ENCODE measurements at regions not wholly inside any gene's neighbourhood (a gene's known extent, or its start where the extent isn't known, plus 50 kb on each side); places are given as distances from the start of the nearest gene placed in this dataset.
"Not testable (repeated sequence)": the region's sequence is repeated elsewhere in the genome, so short reads cannot be mapped to it uniquely, and the experiment has no call there.

DNA sequence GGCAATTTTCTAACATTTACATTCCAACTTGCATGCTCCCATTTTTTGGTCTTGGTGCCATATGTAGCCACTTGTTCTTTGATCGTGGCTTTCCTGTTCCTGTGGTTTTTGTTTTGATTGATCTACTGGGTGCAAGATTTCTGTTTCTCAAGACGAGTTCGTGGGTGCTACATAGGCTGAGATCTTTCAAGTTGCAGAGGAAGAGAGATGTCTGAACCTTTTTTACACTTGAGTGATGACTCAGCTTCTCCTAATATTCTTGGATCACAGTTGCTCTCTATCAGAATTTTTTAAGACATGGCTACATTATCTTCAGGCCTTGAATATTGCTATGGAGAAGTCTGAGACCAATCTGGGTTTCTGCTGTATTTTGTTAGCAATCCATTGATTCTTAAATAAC is 85.1 kb downstream of the SRGAP2 start:
- not testable (repeated sequence) for H3K9ac ChIP-seq (ENCODE audit: low read depth, low read length); H3K4me1 ChIP-seq (ENCODE audit: insufficient read depth, low read length); H3K27ac ChIP-seq (ENCODE audit: low read length); H3K27me3 ChIP-seq (ENCODE audit: insufficient read depth, low read length); H3K36me3 ChIP-seq (ENCODE audit: insufficient read depth, low read depth, low read length); H3K4me3 ChIP-seq (ENCODE audit: low read length); H3K9me3 ChIP-seq (ENCODE audit: insufficient read depth, low read depth, low read length)

DNA sequence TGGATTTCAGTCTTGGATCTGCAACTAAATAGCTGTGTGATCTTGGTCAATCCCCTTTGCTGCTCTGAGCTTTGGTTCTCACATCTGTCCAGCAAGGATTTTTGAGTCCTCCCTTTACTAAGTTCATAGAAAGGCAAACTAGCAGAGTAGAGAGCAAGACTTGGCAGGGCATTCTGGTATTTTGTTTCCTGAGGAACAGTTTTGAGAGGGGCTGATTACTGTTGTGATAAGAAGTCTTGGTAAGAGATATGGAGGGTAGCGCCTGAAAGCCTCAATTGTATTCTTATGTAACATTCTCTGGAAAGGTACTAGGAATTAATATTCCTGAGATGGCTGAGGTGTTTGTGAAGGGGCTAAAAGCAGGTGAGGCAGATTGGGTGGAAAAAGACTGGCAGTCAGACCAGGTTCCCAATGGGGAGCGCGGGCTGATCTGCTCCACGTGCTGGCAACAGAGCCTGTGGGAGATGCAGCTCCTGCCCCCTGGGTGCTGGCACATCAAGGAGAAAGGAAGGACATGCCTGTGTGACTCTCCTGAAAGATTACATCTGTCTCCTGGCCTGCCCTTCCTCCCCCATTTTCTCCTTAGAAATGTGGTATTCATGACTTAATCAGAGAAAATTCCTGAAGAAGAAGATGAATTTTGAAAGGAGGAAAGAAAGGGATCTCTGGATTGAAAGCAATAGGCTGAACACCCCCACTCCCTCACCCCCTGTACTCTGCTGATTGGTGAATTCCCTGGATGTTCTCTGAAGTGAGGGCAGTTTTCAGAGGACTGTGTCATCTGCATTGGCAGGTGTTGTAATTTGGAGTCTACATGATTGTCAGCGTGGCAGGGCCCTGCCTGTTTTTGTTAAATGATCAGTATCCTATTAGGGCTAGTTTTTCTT is 94.0 kb downstream of the SRGAP2 start:
- not testable (repeated sequence) for H3K27ac ChIP-seq (ENCODE audit: low read length); H3K27me3 ChIP-seq (ENCODE audit: insufficient read depth, low read length); H3K4me1 ChIP-seq (ENCODE audit: insufficient read depth, low read length); H3K9ac ChIP-seq (ENCODE audit: low read depth, low read length); H3K9me3 ChIP-seq (ENCODE audit: insufficient read depth, low read depth, low read length); H3K36me3 ChIP-seq (ENCODE audit: insufficient read depth, low read depth, low read length); H3K4me3 ChIP-seq (ENCODE audit: low read length)

DNA sequence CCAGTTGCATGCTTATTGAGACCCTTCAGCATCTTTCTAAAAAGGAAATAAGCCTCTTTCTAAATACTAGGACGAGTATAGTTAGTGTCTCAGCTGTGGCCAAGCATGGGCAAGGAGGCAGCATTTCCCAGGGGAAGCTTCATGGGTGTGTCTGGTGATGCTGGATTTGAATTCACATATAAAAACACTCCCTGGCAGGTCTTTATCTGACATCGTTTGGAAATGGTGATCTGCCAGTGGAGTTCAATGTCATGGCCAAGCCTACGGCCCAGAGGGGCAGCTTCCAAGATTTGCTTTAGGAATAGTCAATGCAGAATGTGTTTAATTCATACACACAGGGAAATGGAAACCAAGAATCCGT is 94.7 kb downstream of the SRGAP2 start:
- not testable (repeated sequence) for H3K4me3 ChIP-seq (ENCODE audit: low read length); H3K9ac ChIP-seq (ENCODE audit: low read depth, low read length); H3K27me3 ChIP-seq (ENCODE audit: insufficient read depth, low read length); H3K36me3 ChIP-seq (ENCODE audit: insufficient read depth, low read depth, low read length); H3K4me1 ChIP-seq (ENCODE audit: insufficient read depth, low read length); H3K9me3 ChIP-seq (ENCODE audit: insufficient read depth, low read depth, low read length); H3K27ac ChIP-seq (ENCODE audit: low read length)

DNA sequence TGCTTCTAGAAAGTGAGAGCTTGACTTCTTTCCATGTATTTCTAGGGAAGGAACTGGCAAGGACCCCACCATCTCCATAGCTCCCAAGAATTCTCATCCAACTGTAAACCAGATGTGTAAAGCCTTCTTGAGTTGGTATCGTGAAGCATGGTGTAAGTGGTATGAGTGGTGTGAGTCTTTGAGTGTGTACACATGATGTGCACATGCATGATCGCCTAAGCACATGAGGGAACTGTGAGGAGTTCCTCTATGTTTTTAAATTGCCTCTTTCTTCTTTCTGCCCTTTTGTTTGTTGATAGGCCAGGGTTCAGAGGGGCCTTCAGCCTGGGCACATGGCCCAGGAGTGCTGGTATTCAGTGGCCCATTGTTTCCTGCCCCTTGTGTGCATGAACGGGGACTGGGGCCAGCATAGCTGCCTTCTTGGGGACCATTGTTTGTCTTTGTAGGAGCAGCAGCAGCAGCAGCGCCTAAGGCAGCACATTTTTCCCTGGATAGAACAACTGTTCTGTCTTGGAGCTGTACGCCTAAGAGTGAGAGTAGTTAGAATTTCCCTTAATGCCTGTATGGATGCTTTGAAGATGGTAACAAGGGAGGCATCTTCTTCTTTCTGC is 95.9 kb downstream of the SRGAP2 start:
- H3K4me1 ChIP-seq (ENCODE audit: insufficient read depth, low read length); H3K9me3 ChIP-seq (ENCODE audit: insufficient read depth, low read depth, low read length); H3K27ac ChIP-seq (ENCODE audit: low read length); H3K9ac ChIP-seq (ENCODE audit: low read depth, low read length); H3K4me3 ChIP-seq (ENCODE audit: low read length); H3K27me3 ChIP-seq (ENCODE audit: insufficient read depth, low read length); H3K36me3 ChIP-seq (ENCODE audit: insufficient read depth, low read depth, low read length): not testable (repeated sequence)

DNA sequence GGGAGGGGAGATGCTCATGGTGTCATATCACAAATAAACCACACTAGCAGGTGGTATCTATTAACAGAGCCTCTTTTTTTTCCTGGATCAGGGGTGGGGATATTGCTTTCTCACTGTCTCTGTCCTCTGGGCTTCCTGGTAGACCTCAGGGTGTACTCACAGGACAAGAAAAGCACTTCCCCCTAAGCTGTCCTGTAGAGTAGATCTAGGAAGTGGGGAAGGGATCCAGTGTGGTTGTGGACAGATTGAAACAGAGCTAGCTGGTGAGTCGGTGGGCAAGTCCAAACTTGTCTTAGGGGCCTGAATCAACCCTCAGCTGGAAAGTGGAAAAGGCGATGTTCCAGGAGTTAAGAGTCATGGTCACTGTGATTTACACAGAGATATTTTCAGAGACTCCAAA is 96.6 kb downstream of the SRGAP2 start:
- H3K9me3 ChIP-seq (ENCODE audit: insufficient read depth, low read depth, low read length); H3K4me3 ChIP-seq (ENCODE audit: low read length); H3K27ac ChIP-seq (ENCODE audit: low read length); H3K27me3 ChIP-seq (ENCODE audit: insufficient read depth, low read length); H3K4me1 ChIP-seq (ENCODE audit: insufficient read depth, low read length); H3K36me3 ChIP-seq (ENCODE audit: insufficient read depth, low read depth, low read length); H3K9ac ChIP-seq (ENCODE audit: low read depth, low read length): not testable (repeated sequence)

DNA sequence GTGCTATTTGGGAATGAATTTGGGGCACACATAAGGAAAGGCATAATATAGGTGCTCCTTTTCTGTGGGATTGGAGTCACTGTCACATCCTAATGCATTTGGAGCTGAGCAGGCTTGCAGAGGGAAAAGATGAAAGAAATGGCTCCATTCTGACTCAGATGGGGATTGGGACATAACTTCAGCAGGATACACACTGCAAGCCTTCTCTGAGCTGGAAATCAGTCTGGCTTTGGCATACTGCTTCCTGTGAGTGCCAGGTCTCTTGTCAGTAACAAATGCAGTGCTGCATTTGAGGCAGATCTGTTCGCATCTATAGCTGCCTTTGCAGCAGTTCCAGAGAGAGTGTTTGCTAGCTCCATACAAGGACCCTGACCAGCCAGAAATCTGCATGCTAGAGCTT is 98.7 kb downstream of the SRGAP2 start:
- H3K9me3 ChIP-seq (ENCODE audit: insufficient read depth, low read depth, low read length); H3K4me3 ChIP-seq (ENCODE audit: low read length); H3K27me3 ChIP-seq (ENCODE audit: insufficient read depth, low read length); H3K36me3 ChIP-seq (ENCODE audit: insufficient read depth, low read depth, low read length); H3K9ac ChIP-seq (ENCODE audit: low read depth, low read length); H3K4me1 ChIP-seq (ENCODE audit: insufficient read depth, low read length); H3K27ac ChIP-seq (ENCODE audit: low read length): not testable (repeated sequence)

DNA sequence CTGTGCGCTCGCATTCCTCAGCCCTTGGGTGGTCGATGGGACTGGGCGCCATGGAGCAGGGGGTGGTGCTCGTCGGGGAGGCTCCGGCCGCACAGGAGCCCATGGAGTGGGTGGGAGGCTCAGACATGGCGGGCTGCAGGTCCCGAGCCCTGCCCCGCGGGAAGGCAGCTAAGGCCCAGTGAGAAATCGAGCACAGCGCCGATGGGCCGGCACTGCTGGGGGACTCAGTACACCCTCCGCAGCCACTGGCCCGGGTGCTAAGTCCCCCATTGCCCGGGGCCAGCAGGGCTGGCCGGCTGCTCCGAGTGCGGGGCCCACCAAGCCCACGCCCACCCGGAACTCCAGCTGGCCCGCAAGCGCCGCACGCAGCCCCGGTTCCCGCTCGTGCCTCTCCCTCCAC is 104.1 kb downstream of the SRGAP2 start:
- H3K9ac ChIP-seq (ENCODE audit: low read depth, low read length): not testable (repeated sequence)

DNA sequence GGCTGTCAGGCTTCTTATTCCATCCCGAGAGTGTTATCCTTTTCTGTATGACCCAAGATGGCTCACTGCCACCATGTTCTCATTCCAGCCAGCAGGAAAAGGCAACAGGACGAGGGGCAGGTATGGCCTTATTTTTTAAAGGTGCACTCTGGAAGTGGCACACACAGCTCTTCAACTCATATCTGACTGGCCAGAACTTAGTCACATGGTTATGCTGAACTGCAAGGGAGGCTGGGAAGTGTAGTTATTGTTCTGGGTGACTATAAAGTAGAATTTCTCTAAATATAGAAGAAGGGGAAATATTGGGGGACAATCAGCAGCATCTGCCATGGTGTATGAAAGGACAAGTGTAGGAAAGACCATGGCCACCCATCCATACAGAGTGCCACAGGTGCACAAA is 107.6 kb downstream of the SRGAP2 start:
- not testable (repeated sequence) for H3K27ac ChIP-seq (ENCODE audit: low read length); H3K4me3 ChIP-seq (ENCODE audit: low read length); H3K9ac ChIP-seq (ENCODE audit: low read depth, low read length); H3K9me3 ChIP-seq (ENCODE audit: insufficient read depth, low read depth, low read length); H3K36me3 ChIP-seq (ENCODE audit: insufficient read depth, low read depth, low read length); H3K4me1 ChIP-seq (ENCODE audit: insufficient read depth, low read length); H3K27me3 ChIP-seq (ENCODE audit: insufficient read depth, low read length)

More for the DNA sequence above, 104.1 kb downstream of the SRGAP2 start:
- H3K9me3 ChIP-seq (ENCODE audit: insufficient read depth, low read depth, low read length); H3K4me1 ChIP-seq (ENCODE audit: insufficient read depth, low read length); H3K36me3 ChIP-seq (ENCODE audit: insufficient read depth, low read depth, low read length); H3K27me3 ChIP-seq (ENCODE audit: insufficient read depth, low read length); H3K4me3 ChIP-seq (ENCODE audit: low read length); H3K27ac ChIP-seq (ENCODE audit: low read length): not testable (repeated sequence)

DNA sequence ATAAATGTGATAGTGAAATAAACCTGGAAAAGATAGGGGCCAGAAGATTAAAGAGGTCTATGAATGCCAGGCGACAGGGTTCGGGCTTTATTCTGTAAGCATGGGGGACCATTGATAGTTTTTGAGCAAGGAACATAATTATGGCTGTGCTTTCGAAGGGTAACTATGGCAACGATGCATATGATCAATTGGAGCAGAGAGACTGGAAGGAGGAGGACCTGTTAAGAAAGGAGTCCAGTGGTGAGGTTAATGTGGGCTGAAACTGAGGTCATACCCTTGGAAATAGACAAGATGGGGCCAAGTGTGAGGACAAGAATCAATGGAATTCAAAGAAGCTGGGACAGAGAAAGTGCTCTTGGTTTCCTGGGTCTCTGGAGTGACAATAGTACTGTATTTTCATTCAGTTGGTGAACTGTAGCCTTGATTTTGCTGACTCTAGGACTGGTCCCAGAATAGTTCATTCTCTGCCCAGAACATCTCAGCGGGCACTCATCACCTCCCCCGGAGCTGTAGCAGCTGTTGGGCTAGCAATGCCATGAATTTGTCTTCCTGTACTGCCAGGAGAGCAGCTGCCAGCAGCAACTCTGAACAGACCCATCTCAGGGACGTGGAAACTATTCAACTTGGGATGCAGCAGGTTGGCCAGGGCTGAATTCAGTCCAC is 108.4 kb downstream of the SRGAP2 start:
- H3K9ac ChIP-seq (ENCODE audit: low read depth, low read length); H3K4me3 ChIP-seq (ENCODE audit: low read length); H3K9me3 ChIP-seq (ENCODE audit: insufficient read depth, low read depth, low read length); H3K27me3 ChIP-seq (ENCODE audit: insufficient read depth, low read length); H3K4me1 ChIP-seq (ENCODE audit: insufficient read depth, low read length); H3K36me3 ChIP-seq (ENCODE audit: insufficient read depth, low read depth, low read length); H3K27ac ChIP-seq (ENCODE audit: low read length): not testable (repeated sequence)

DNA sequence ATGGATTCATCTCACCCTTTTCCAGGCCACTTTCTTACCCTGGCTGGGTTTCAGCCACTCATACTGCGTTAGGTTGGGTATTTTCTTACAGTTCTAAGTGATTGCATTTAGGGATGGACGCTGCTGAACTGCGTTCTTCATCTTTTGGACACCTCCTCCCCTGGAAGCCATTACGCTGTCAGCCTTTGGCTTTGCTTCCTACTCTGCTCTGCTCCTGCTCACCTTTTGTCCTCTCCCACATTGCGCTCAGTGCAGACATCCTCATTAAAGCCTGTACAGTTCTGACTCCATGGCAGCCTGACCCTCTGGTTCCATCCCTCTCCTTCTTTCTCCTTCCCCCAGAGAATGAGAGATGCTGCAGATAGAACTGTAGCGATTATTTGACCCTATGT is 108.9 kb downstream of the SRGAP2 start:
- not testable (repeated sequence) for H3K36me3 ChIP-seq (ENCODE audit: insufficient read depth, low read depth, low read length); H3K9ac ChIP-seq (ENCODE audit: low read depth, low read length); H3K27me3 ChIP-seq (ENCODE audit: insufficient read depth, low read length); H3K9me3 ChIP-seq (ENCODE audit: insufficient read depth, low read depth, low read length); H3K27ac ChIP-seq (ENCODE audit: low read length); H3K4me1 ChIP-seq (ENCODE audit: insufficient read depth, low read length); H3K4me3 ChIP-seq (ENCODE audit: low read length)

DNA sequence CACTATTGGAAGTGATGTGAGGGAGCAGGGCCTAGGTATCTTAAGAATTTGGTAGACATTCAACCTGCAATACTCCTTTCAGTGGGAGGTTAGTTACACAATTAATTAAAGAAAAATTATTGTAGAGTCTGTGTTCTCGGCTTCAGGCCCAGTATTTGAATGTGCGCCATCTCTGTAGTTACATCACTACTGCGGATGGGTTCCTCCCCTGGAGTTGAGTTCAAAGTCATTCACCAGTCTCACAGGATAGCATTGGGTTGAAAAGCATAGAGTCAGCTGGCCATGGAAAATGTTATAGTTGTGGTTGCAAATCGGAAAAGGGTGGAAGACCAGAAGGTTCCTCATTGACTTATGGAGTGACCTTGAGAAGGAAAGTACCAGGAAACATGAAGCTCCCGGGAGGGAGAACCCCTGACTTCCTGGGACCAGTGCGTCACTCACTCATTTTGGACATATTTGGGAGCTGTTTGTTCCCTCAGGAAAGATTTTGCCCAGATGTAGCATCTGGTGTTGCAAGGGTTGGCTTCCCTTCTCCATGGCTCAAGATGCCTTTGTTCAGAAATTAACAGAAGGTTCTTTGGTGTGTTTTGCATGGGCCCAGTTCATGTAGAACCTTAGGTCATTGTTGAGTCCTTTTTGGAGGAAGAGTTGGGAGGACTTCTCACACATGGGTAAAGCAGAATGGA is 111.8 kb downstream of the SRGAP2 start:
- not testable (repeated sequence) for H3K4me3 ChIP-seq (ENCODE audit: low read length); H3K9me3 ChIP-seq (ENCODE audit: insufficient read depth, low read depth, low read length); H3K4me1 ChIP-seq (ENCODE audit: insufficient read depth, low read length); H3K27me3 ChIP-seq (ENCODE audit: insufficient read depth, low read length); H3K27ac ChIP-seq (ENCODE audit: low read length); H3K9ac ChIP-seq (ENCODE audit: low read depth, low read length); H3K36me3 ChIP-seq (ENCODE audit: insufficient read depth, low read depth, low read length)

DNA sequence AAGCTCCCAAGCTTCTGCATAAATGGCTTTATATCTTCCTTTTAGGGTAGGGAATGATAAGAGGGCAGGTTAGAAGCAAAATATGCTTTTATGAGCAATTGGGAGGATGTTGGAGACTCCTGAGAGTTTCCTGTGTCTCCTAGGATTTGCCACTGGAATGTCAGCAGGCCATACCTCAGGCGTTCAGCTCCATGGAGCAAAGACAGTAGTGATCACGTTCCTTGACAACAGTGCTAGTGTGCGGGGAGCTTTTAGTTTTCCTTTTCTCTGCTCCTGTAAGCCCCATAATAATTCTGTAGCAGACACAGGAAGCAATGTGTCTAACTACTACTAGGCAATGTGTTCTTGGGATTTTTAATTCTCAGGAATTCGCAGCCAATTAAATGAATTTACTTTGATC is 113.6 kb downstream of the SRGAP2 start:
- H3K4me3 ChIP-seq (ENCODE audit: low read length); H3K4me1 ChIP-seq (ENCODE audit: insufficient read depth, low read length); H3K9me3 ChIP-seq (ENCODE audit: insufficient read depth, low read depth, low read length); H3K36me3 ChIP-seq (ENCODE audit: insufficient read depth, low read depth, low read length); H3K27ac ChIP-seq (ENCODE audit: low read length); H3K27me3 ChIP-seq (ENCODE audit: insufficient read depth, low read length); H3K9ac ChIP-seq (ENCODE audit: low read depth, low read length): not testable (repeated sequence)

Data from iPS-20b (cell line).